ENCODE measurements at regions not wholly inside any gene's neighbourhood (a gene's known extent, or its start where the extent isn't known, plus 50 kb on each side); places are given as distances from the start of the nearest gene placed in this dataset.

DNA sequence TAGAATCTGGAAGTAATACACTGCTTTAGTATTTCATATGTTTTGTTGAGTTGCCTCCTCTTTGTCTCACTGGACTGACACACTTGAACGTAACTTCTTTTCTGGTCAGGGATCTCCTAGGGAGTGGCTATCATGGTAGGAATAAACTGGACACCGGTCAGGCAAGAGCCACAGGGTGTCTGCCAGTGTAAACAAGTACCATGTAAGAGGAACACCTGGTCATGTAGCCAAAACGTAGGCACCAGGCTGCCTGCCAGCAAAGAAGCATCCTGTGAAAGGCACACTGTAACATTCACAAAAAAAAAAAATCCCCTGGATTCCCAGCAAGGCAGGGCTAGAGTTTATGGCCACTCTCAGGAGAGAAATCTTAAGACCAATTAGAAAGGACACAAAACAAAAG is 372.8 kb upstream of the RND3 start:
- TF ChIP-seq, protein P1, sequence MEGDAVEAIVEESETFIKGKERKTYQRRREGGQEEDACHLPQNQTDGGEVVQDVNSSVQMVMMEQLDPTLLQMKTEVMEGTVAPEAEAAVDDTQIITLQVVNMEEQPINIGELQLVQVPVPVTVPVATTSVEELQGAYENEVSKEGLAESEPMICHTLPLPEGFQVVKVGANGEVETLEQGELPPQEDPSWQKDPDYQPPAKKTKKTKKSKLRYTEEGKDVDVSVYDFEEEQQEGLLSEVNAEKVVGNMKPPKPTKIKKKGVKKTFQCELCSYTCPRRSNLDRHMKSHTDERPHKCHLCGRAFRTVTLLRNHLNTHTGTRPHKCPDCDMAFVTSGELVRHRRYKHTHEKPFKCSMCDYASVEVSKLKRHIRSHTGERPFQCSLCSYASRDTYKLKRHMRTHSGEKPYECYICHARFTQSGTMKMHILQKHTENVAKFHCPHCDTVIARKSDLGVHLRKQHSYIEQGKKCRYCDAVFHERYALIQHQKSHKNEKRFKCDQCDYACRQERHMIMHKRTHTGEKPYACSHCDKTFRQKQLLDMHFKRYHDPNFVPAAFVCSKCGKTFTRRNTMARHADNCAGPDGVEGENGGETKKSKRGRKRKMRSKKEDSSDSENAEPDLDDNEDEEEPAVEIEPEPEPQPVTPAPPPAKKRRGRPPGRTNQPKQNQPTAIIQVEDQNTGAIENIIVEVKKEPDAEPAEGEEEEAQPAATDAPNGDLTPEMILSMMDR (IDR thresholded peaks at IDR 0.05): no peak

DNA sequence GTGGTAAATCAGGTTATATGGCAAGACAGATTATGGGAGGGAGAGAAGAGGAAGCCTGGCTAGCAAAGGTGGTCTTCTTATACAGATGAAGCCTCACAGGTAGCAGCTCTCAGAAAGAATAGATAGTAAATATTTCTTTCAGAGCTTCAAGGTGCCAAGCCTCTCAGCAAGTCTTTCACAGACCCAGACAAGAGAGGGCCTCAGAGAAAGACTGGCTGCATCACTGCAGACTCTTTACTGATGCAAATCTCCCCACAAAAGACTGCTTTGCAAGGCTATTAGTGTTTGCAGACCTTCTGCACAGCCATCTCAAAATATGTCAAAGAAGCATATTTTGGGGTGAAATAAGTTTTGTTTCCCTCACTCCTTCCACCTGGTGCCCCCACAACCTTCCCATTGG is 372.4 kb upstream of the RND3 start:
- TF ChIP-seq, protein P1 (IDR thresholded peaks at IDR 0.05): no peak

DNA sequence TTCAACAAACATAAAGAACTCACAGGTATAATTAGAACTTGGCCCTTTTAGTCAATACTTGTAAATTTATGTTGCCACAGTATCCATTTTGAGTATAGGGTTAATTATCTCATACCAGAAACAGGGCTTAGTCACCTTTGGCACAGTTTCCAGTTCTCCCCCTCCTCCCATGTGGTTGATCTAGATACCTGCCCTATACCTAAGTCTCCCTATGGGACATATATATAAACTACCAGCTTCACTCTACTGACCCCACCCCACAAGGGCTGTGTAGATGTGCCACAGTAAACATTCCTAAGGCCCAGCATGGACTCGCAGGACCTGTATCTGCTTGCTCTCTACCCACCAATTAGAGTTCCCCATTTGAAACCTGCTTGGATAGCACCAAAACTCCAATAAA is 371.7 kb upstream of the RND3 start:
- TF ChIP-seq, protein P1 (IDR thresholded peaks at IDR 0.05): no peak

DNA sequence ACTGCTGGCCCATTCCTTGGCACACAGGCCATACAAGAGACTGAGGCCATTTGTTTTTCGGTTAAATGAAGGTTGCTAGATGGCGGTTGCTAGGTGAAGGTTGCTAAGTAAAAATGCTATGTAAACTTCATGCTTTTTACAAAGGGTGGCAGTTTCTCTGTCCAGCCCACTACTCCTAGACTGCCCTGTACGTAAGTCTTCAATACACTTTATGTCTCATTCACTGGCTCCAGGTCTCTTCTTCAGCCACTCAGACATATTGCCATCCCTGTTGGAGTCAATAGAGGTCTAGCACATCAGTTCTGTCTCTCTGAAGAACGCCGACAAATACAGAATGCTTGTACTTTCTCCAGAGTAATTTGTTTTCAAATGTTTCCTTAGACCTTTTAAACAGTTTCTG is 370.9 kb upstream of the RND3 start:
- TF ChIP-seq, protein P1 (IDR thresholded peaks at IDR 0.05): no peak

DNA sequence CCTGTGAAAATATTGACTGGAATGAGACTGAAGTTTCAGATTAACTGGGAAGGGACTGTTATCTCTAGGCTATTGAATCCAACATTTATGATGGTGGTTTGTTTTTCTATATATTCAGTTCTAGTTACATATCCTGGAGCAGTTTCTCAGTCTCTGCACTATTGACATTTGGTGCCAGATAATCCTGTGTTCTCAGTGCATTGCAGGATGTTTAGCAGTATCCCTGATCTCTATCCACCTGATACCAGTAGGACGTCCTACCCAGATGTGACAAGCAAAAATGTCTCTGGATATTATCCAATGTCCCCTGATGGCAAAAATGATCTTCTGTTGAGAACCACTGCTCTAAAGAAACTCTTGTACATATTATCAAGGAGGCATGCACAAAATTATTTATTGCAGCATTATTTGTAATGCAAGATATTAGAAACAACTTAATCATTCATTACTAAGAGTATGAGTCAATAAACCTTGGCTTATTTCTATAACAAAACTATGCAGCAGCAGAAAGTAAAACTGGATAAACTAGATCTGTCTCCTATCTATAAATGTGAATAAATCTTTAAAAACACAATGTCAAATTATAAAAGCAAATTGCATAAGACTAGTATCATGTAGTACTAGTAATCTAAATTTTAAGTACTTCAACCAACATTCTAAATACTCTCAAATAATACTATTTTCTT is 369.3 kb upstream of the RND3 start:
- TF ChIP-seq, protein P1 (IDR thresholded peaks at IDR 0.05): no peak

DNA sequence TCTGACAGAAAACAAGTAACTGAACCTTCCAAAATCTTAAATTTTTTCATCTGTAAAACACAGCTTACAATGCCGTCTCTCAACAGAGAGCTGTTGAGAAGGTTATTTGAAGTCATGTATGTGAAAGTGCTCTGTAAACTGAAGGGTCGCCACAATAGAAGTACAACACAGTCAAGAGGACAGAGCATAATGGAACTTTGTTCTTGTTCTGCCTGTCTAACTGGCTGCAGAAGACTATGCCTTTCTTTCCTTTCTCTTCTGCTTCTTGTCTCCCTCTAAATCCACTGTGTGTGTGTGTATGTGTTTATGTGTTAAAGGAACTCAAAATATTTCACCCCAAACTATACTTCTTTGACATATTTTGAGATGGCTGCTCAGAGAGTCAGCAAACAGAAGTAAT is 365.8 kb upstream of the RND3 start:
- TF ChIP-seq, protein P1 (IDR thresholded peaks at IDR 0.05): no peak

DNA sequence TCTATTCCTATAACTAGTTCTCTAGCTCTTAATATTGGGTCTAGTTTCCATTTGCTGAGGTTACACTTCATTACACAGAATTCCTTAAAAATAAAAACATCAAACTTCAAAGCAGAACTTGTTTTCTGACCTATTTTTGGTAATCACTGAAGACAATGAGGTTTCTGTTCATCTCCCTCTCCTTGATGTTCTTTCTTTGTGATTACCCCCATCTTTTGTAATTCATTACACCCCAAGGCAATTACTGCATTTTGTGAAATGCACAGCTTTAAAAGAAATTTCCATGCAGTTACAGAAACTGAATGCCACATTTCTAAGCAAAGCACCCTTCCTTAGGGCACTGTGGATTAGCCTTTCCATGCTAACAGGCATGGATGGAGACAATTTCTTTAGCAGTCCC is 363.2 kb upstream of the RND3 start:
- TF ChIP-seq, protein P1 (IDR thresholded peaks at IDR 0.05): no peak

DNA sequence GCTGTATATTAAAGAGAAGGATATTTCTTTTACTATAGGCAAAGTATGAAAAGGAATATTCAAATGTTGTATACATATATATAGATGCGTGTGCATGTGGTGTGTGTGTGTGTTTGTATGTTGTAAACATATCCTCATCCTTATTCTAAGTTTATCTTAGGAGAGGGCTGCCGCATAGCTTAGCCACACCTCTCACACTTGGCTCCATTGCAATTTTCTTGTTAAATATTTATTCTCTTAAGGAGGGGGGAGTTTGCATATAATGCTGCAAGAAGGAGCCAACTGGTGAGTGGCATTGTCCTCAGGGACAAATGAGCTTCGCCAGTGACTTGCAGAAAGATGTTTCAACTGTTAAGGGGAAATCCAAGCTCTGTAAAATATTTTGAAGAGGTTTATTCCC is 360.1 kb upstream of the RND3 start:
- TF ChIP-seq, protein P1 (IDR thresholded peaks at IDR 0.05): no peak

Data from LNCAP (cell line).